ENCODE measurements at regions not wholly inside any gene's neighbourhood (a gene's known extent, or its start where the extent isn't known, plus 50 kb on each side); places are given as distances from the start of the nearest gene placed in this dataset.

DNA sequence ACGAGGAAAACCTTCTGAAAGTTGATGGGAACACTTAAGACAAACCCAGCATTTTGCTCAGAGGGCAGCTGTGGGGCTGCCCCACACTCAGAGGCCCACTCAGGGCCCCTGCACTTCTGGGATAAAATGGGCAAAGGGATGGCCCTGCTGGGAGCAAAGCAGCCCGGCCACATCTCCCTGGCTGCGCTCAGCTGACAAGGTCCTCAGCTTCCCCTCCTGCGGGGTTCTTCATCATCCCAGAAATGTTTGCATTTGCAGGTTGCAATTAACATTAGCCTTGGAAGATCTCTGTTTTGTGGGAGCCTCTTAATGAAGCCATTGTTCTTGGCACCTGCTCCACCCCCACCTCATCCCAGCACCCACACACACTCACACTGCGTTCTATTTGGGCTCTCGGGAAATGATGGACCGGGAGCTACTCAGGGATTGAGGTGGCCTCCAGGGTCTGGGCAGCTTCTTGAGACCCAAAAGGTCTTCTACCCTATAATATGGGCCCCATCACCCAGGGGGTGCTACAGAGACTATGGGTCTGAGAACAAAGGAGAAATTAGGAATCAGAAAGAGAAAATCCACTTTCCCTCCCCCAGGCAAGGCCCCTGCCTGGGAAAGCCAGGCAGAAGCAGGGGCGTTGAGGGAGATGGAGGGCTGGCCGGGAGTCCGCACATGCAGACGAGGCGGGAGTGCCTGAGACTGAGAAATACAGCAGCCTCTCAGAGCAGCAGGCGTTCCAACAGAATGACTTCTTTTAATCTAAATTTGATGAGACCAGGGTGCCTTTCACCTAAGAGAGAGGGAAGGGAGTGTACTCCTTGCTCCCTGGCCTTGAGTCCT, 53.7 kb upstream of the RPL38 start:
- DNase-seq (ENCODE audit: low spot score), result no peak
- TF ChIP-seq, protein P1, sequence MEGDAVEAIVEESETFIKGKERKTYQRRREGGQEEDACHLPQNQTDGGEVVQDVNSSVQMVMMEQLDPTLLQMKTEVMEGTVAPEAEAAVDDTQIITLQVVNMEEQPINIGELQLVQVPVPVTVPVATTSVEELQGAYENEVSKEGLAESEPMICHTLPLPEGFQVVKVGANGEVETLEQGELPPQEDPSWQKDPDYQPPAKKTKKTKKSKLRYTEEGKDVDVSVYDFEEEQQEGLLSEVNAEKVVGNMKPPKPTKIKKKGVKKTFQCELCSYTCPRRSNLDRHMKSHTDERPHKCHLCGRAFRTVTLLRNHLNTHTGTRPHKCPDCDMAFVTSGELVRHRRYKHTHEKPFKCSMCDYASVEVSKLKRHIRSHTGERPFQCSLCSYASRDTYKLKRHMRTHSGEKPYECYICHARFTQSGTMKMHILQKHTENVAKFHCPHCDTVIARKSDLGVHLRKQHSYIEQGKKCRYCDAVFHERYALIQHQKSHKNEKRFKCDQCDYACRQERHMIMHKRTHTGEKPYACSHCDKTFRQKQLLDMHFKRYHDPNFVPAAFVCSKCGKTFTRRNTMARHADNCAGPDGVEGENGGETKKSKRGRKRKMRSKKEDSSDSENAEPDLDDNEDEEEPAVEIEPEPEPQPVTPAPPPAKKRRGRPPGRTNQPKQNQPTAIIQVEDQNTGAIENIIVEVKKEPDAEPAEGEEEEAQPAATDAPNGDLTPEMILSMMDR (IDR thresholded peaks at IDR 0.05), result no peak
- ATAC-seq (ENCODE audit: low FRiP score), result no peak

DNA sequence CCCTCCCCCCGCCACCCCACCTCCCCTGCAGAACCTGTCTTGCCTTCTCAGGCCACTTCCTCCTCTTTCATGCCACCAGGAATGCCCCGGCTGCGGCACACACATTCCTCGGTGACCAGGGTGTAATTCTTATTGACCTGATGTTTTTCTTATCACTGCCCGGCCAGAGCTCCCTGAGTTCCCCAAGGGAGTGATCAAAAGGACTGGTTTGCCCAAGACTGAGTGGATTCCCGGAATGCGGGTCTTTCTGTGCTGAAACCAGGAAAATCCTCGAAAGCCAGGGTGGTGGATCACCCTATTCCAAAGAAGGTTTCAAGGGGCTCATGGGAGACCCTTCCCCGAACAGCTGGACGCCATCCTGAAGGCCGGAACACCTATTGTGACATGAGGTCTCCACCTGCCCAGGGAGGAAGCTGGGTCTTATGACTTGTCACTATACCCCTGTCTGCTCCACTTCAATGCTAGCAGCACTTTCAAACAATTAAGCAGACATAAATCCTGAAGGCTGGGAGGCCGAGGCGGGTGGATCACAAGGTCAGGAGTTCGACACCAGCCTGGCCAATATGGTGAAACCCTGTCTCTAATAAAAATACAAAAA, 53.0 kb upstream of the RPL38 start:
- ATAC-seq (ENCODE audit: low FRiP score) (no peak), DNase-seq (ENCODE audit: low spot score) (no peak)
- TF ChIP-seq, protein P1 (IDR thresholded peaks at IDR 0.05), result no peak

DNA sequence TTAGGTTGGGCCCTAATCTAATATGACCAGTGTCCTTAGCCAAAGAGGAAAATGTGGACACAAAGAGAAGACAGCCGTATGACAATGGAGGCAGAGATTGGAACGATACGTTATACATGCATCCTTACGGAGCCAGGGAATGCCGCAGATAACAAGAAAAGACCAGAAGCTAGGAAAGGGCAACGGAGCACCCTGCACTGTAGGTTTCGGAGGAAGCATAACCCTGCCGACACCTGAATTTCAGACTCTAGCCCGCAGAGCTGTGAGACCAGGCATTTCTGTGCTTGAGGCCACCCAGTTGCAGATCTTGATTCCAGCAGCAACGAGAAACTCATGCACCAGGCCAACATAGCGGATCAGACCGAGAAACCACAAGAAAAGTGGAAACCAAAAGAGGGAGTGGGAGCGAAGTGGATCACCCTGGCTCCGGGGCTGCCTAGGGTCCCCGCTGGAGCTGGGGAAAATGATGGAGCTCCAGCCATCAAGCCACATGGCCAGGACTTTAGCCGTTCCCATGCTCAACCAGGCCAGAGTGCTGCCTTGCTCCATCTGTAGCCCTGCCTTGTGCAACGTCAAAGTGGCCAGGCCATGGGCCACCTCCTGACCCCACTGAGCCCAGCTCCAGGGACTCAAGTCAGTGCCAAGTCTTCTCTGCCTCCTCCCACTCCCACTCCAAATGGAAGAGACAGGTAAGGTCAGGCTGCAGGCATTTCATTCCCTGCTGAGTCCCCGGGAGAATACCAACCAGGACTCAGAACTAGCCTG, 51.7 kb upstream of the RPL38 start:
- TF ChIP-seq, protein P1 (IDR thresholded peaks at IDR 0.05), result no peak
- DNase-seq (ENCODE audit: low spot score) (no peak), ATAC-seq (ENCODE audit: low FRiP score) (no peak)

DNA sequence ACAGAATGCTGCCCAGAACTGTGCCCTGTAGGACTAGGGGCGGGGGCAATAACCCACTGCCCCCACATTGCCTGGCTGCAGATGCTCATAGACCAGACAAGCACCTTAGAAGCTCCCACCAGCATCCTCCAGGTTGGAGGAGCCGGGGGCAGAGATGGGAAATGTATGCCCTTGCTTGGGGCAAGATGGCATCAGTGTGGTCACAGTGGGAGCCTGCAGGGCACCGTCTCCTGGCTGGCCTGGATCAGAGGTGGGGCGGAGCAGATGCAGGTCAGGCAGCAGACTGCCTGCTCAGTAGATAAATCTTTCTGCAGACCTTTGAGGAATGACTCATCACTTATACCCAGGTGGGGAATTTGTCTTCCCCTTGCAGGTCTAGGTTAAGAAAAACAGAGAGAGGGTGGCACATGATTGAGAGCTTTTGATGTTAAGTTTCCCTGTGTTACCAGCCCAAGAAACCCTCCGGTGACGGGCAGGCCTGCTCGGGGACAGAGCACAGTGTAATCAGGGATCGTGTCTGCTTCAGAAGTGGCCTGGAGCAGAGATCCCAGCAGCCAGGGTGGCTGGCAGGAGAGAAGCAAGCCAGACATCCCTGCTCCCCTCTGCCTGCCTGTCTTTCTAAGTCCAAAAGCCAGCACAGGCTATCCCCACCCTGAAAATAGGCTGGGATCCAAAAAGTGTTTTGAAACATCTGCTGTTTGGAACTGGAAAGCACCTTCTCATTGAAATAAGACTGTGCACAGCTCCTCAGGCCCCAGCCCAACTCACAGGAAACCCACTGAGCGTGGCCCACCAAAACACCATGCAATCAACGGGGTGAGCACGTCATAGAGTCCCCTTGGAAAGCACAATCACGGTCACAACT, 50.7 kb upstream of the RPL38 start:
- ATAC-seq (ENCODE audit: low FRiP score), result peak; percentile 35
- TF ChIP-seq, protein P1 (IDR thresholded peaks at IDR 0.05), result no peak
- DNase-seq (ENCODE audit: low spot score), result no peak

DNA sequence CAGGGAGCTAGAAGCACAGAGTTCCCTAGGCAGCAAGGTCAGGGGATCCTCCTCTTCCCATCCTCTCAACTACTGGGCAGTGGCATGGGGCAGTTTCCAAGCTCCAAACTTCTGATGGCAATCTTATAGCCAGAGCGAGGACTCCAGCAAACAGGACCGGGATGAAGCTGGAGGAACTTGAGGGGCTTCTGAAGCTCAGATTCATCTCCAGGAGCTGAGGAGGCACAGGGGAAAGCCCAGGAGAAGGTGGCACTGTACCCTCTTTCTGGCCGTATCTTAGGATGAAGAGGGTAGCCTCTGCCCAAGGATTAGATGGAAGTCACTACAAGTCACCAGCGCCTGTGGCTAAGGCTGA, 50.0 kb upstream of the RPL38 start:
- DNase-seq (ENCODE audit: low spot score) (no peak), ATAC-seq (ENCODE audit: low FRiP score) (no peak)
- TF ChIP-seq, protein P1 (IDR thresholded peaks at IDR 0.05), result no peak

Data from omental fat pad (tissue), 3 donors.